Astrocyte (in vitro differentiated cells and primary cell): ENCODE measurements at regions not wholly inside any gene's neighbourhood (a gene's known extent, or its start where the extent isn't known, plus 50 kb on each side); places are given as distances from the start of the nearest gene placed in this dataset.

Experiments used
- DNase-seq: peaks from one replicate; pipeline ENCODE4 v3.0.0-alpha.2; 2010; ENCODE audit warnings: low read depth
- FAIRE-seq: peaks from 2 replicates; lab custom pipeline; 2011; peaks lifted over from hg19 to GRCh38; lab: Jason Lieb, UNC
- H2AFZ ChIP-seq: 2 replicates; pipeline ENCODE4 v1.6.0; 2012; ENCODE audit warnings: low read depth, low read length, inconsistent platforms
- H3K27ac ChIP-seq: 2 replicates; pipeline ENCODE4 v1.5.1; 2011; ENCODE audit warnings: low read depth, low read length, inconsistent platforms
- H3K27me3 ChIP-seq: 2 replicates; pipeline ENCODE4 v1.6.0; 2011; ENCODE audit warnings: low read length, inconsistent platforms; ENCODE audit not compliant: insufficient read depth
- H3K36me3 ChIP-seq: 2 replicates; pipeline ENCODE4 v1.5.1; 2011; ENCODE audit warnings: low read length, inconsistent platforms; ENCODE audit not compliant: insufficient read depth
- H3K4me1 ChIP-seq: 2 replicates; pipeline ENCODE4 v1.5.1; 2011; ENCODE audit warnings: low read length, inconsistent platforms; ENCODE audit not compliant: insufficient read depth
- H3K4me2 ChIP-seq: 2 replicates; pipeline ENCODE4 v1.6.0; 2012; ENCODE audit warnings: low read length, inconsistent platforms
- H3K4me3 ChIP-seq: 2 replicates; pipeline ENCODE4 v1.5.1; 2011; ENCODE audit warnings: low read depth, mild to moderate bottlenecking, low read length, inconsistent platforms; ENCODE audit not compliant: insufficient read depth
- H3K79me2 ChIP-seq: 2 replicates; pipeline ENCODE4 v1.6.0; 2012; ENCODE audit warnings: mild to moderate bottlenecking, low read length, inconsistent platforms; ENCODE audit not compliant: insufficient read depth
- H3K9ac ChIP-seq: 2 replicates; pipeline ENCODE4 v1.6.0; 2012; ENCODE audit warnings: mild to moderate bottlenecking, low read length, inconsistent platforms
- H3K9me3 ChIP-seq: 2 replicates; pipeline ENCODE4 v1.5.1; 2012; ENCODE audit warnings: low read depth, mild to moderate bottlenecking, low read length, inconsistent platforms; ENCODE audit not compliant: insufficient read depth
- H4K20me1 ChIP-seq: 2 replicates; pipeline ENCODE4 v1.6.0; 2012; ENCODE audit warnings: low read length, inconsistent platforms; ENCODE audit not compliant: insufficient read depth
- H3K27ac Mint-ChIP-seq: one replicate; pipeline ENCODE4 v1.8.0; 2021; ENCODE audit warnings: mild to moderate bottlenecking, mixed read lengths; ENCODE audit not compliant: unreplicated experiment
- H3K27me3 Mint-ChIP-seq: one replicate; pipeline ENCODE4 v1.8.0; 2021; ENCODE audit warnings: low read depth, mixed read lengths; ENCODE audit not compliant: unreplicated experiment
- H3K36me3 Mint-ChIP-seq: one replicate; pipeline ENCODE4 v1.8.0; 2021; ENCODE audit warnings: low read depth, mixed read lengths; ENCODE audit not compliant: unreplicated experiment
- H3K4me1 Mint-ChIP-seq: one replicate; pipeline ENCODE4 v1.8.0; 2021; ENCODE audit warnings: low read depth, mixed read lengths; ENCODE audit not compliant: unreplicated experiment
- H3K4me3 Mint-ChIP-seq: one replicate; pipeline ENCODE4 v1.8.0; 2021; ENCODE audit warnings: mild to moderate bottlenecking, moderate library complexity, mixed read lengths; ENCODE audit not compliant: unreplicated experiment
- H3K9me3 Mint-ChIP-seq: one replicate; pipeline ENCODE4 v1.8.0; 2021; ENCODE audit warnings: mild to moderate bottlenecking, mixed read lengths; ENCODE audit not compliant: unreplicated experiment
- EZH2 ChIP-seq: IDR thresholded peaks from 2 replicates; pipeline ENCODE4 v1.6.1; 2012; ENCODE audit warnings: mild to moderate bottlenecking, low read length, inconsistent platforms; ENCODE audit not compliant: insufficient read depth
- TF ChIP-seq, protein P1 (sequence below): IDR thresholded peaks from 2 replicates; pipeline ENCODE4 v1.5.1; 2011; ENCODE audit warnings: low read depth, mild to moderate bottlenecking, inconsistent platforms, low read length, moderate library complexity; ENCODE audit not compliant: insufficient read depth

DNA sequence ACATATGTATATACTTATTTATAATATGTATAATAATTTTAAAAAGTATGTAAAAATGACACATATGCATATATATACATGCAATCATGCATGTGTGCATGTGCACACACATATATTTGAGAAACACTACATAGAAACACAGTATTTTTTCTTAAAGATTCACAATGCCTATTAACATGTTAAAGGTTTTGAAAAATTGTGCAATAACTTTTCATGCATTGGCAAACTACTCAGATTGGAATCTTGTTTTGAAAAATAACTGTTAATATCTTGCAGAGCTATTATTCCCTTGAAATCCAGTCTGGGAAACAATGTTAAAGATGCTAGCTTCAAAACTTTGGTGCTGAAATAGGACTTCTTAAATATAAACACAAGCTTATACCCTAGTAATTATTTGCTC lies 256.2 kb upstream of the P2RY1 start:
- H3K9me3 Mint-ChIP-seq = no peaks in the 10 kb centered on the region
- Histone ChIP-seq H4K20me1 (no peaks in the 10 kb centered on the region), H3K4me2 (no peak overlapping the region), H3K9ac (no peak overlapping the region), H2AFZ (no peak overlapping the region), H3K9me3 (no peaks in the 10 kb centered on the region), H3K4me1 (no peaks in the 10 kb centered on the region), H3K27me3 (no peaks in the 10 kb centered on the region), H3K27ac (no peak overlapping the region), H3K79me2 (no peaks in the 10 kb centered on the region), H3K4me3 (no peak overlapping the region), H3K36me3 (no peaks in the 10 kb centered on the region)
- no peaks in the 10 kb centered on the region for H3K27me3 Mint-ChIP-seq
- no peak overlapping the region for H3K27ac Mint-ChIP-seq
- no peak for TF ChIP-seq EZH2
- TF ChIP-seq, protein P1, sequence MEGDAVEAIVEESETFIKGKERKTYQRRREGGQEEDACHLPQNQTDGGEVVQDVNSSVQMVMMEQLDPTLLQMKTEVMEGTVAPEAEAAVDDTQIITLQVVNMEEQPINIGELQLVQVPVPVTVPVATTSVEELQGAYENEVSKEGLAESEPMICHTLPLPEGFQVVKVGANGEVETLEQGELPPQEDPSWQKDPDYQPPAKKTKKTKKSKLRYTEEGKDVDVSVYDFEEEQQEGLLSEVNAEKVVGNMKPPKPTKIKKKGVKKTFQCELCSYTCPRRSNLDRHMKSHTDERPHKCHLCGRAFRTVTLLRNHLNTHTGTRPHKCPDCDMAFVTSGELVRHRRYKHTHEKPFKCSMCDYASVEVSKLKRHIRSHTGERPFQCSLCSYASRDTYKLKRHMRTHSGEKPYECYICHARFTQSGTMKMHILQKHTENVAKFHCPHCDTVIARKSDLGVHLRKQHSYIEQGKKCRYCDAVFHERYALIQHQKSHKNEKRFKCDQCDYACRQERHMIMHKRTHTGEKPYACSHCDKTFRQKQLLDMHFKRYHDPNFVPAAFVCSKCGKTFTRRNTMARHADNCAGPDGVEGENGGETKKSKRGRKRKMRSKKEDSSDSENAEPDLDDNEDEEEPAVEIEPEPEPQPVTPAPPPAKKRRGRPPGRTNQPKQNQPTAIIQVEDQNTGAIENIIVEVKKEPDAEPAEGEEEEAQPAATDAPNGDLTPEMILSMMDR = no peak
- H3K4me3 Mint-ChIP-seq = no peak overlapping the region
- peaks cover 2% of the 10 kb centered on the region for H3K4me1 Mint-ChIP-seq
- FAIRE-seq (no peak), DNase-seq (no peak)
- no peaks in the 10 kb centered on the region for H3K36me3 Mint-ChIP-seq

GRCh38 chr3:152581951-152582350 lies 253.0 kb upstream of the P2RY1 start:
- H3K27me3 Mint-ChIP-seq = no peaks in the 10 kb centered on the region
- Histone ChIP-seq H3K36me3 (no peaks in the 10 kb centered on the region), H3K27me3 (no peaks in the 10 kb centered on the region), H3K4me3 (no peak overlapping the region), H3K27ac (no peak overlapping the region), H4K20me1 (no peaks in the 10 kb centered on the region), H3K9ac (no peak overlapping the region), H3K4me2 (no peak overlapping the region), H3K79me2 (no peaks in the 10 kb centered on the region), H3K9me3 (no peaks in the 10 kb centered on the region), H2AFZ (no peak overlapping the region), H3K4me1 (no peaks in the 10 kb centered on the region)
- H3K4me3 Mint-ChIP-seq = no peak overlapping the region
- H3K9me3 Mint-ChIP-seq = no peaks in the 10 kb centered on the region
- peaks cover 4% of the 10 kb centered on the region for H3K4me1 Mint-ChIP-seq
- DNase-seq (no peak), FAIRE-seq (no peak)
- H3K36me3 Mint-ChIP-seq = no peaks in the 10 kb centered on the region
- no peak overlapping the region for H3K27ac Mint-ChIP-seq
- TF ChIP-seq EZH2 = no peak
- TF ChIP-seq, protein P1 = no peak

- no peaks in the 10 kb centered on the region for H4K20me1 ChIP-seq
- Mint-ChIP-seq H3K27ac (no peak overlapping the region), H3K4me3 (no peak overlapping the region), H3K9me3 (no peaks in the 10 kb centered on the region), H3K27me3 (no peaks in the 10 kb centered on the region), H3K36me3 (no peaks in the 10 kb centered on the region), H3K4me1 (peaks cover 4% of the 10 kb centered on the region)
- H3K9ac ChIP-seq = no peak overlapping the region
- H3K4me3 ChIP-seq = no peak overlapping the region
- FAIRE-seq (no peak), DNase-seq (peak; percentile 11)
- H3K79me2 ChIP-seq = no peaks in the 10 kb centered on the region
- no peaks in the 10 kb centered on the region for H3K36me3 ChIP-seq
- TF ChIP-seq, protein P1 = no peak
- no peak for TF ChIP-seq EZH2
- no peaks in the 10 kb centered on the region for H3K4me1 ChIP-seq
- H3K27me3 ChIP-seq = no peaks in the 10 kb centered on the region
- H3K9me3 ChIP-seq = no peaks in the 10 kb centered on the region
- H3K27ac ChIP-seq = no peak overlapping the region
- no peak overlapping the region for H3K4me2 ChIP-seq
- H2AFZ ChIP-seq = no peak overlapping the region
Observed at GRCh38 chr3:152583963-152584362, 251.0 kb upstream of the P2RY1 start.
